Breast epithelium (tissue), 3 donors: ENCODE measurements at regions not wholly inside any gene's neighbourhood (a gene's known extent, or its start where the extent isn't known, plus 50 kb on each side); places are given as distances from the start of the nearest gene placed in this dataset.

Experiments used
- CTCF ChIP-seq, 3 donors: fragments of 450-650 bp; IDR thresholded peaks; one replicate each; pipeline ENCODE4 v1.5.1; 2016 to 2017; ENCODE audit warnings: antibody characterized with exemption in 3 of 3, mild to moderate bottlenecking in 3 of 3, moderate library complexity in 3 of 3
- POLR2A ChIP-seq: fragments of 450-650 bp; IDR thresholded peaks from one replicate; pipeline ENCODE4 v1.6.1; 2016; ENCODE audit warnings: antibody characterized with exemption, mild to moderate bottlenecking, moderate library complexity
- POLR2AphosphoS5 ChIP-seq, 3 donors: sonication (generic); formaldehyde crosslinking; IDR thresholded peaks; one replicate each; pipeline ENCODE4 v1.6.1; 2017; ENCODE audit warnings: antibody characterized with exemption in 3 of 3

- TF ChIP-seq POLR2A (no peak), CTCF (IDR thresholded peaks at IDR 0.05) (no peak), POLR2AphosphoS5 (IDR thresholded peaks at IDR 0.05) (no peak)
These were observed 674.7 kb upstream of the TMEM132C start for GRCh38 chr12:127592245-127592644.
